ENCODE measurements at regions not wholly inside any gene's neighbourhood (a gene's known extent, or its start where the extent isn't known, plus 50 kb on each side); places are given as distances from the start of the nearest gene placed in this dataset.

DNA sequence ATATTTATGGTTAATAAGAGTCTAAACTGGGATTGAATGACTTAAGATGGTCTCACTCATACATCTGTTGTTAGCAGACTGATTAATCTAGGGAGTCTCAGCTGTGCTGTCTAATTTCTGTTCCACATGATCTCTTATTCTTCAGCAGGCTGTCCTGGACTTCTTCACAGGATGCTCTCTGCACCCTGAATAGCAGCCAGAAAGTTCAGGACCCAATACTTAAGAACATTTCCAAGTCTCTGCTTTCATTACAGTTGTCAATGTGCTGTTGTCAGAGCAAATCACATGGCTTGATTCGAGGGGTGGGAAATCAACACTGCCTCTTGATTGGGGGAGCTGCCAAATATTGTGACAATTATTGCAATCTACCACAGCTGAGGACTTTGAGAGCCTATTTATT, 627.1 kb upstream of the SLC8A1 start:
- DNase-seq: no peak

DNA sequence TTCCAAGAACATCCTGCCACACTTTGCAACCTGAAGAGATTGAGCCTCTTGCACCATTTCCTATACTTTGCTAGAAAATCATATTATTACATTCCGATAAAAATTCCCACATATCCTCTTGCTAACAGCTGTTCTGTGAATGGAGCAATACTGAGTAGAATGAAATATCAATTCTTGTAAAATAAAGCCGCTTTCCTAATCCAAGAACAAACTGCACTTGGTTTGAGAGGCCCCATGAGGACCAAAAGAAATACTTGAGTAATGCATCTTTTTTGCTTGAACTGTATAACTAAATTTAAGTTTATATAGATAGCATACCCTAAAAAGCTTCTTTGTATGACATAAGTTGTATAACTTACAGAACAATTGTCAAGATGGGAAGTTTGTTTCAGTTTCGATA, 632.4 kb upstream of the SLC8A1 start:
- no peak for DNase-seq

DNA sequence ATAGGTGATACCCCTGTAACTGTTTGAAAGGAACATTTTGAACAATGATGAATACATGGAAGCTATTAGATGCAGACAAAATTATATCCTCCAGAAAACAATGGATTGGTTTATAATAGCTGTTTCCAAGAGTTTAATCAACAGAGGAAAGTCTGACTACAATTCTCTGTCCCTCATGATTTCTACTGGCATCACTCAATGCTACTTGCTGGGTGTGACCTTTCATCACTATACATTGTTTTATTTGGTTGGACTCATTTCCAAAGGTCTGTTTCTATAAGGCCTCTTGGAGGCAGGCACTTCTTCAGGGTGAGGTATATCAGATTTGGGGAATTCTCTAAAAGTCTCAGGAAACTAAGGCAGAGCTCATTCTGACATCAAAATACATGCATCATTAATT, 636.1 kb upstream of the SLC8A1 start:
- no peak for DNase-seq

DNA sequence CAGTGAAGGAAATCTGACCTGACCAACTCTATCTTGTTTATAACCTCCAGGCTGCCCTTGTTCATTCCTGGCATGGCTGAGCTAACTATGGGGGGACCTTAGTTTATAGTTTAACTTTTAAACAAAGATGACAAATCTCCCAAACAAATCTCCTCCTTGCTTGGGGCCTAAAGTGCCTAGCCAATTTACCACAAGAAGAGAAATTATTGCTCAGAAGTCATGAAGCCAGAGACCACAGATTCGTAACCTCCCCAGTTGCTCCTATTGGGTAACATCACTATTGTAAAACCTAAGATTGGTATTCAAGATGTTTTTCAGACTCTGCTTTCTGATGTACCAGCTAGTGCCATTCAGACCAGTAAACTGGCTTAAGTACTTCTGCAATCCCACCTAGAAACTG, 649.4 kb upstream of the SLC8A1 start:
- no peak for DNase-seq

DNA sequence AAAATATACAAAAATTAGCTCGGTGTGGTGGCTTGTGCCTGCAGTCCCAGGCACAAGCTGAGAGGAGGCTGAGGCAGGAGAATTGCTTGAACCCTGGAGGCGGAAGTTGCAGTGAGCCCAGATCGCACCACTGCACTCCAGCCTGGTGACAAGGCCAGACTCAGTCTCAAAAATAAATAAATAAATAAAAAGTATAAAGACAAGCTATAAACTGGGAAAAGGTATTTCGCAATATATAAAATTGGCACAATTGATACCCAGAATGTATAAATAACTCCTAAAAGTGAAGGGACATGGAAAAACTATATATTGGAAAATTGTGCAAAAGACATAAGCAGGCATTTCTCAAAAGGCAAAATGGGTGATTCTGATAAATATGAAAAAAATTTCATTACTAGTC, 657.9 kb upstream of the SLC8A1 start:
- DNase-seq: no peak

DNA sequence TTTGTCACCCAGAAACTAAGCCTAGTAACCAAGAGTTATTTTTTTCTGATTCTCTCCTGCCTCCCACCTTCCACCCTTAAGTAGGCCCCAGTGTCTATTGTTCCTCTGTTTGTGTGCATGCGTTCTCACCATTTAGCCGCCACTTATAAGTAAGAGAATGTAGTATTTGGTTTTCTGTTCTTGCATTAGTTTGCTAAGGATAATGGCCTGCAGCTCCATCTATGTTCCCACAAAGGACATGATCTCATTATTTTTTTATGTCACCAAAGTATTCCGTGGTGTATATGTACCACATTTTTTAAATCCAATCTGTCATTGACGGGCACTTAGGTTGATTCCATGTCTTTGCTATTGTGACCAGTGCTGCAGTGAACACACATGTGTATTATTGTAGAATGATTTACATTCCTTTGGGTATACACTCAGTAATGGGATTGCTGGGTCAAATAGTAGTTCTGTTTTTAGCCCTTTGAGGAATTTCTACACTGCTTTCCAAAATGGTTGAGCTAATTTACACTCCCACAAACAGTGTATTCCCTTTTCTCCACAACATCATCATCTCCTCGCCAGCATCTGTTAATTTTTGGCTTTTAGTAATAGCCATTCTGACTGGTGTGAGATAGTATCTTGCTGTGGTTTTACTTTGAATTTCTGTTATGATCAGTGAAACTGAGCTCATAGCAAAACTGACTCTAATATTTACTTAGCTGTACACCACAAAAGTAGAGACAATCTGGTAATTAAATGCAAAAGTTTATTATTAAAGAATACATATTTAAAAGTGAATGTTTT, 660.1 kb upstream of the SLC8A1 start:
- DNase-seq: peak; percentile 56

DNA sequence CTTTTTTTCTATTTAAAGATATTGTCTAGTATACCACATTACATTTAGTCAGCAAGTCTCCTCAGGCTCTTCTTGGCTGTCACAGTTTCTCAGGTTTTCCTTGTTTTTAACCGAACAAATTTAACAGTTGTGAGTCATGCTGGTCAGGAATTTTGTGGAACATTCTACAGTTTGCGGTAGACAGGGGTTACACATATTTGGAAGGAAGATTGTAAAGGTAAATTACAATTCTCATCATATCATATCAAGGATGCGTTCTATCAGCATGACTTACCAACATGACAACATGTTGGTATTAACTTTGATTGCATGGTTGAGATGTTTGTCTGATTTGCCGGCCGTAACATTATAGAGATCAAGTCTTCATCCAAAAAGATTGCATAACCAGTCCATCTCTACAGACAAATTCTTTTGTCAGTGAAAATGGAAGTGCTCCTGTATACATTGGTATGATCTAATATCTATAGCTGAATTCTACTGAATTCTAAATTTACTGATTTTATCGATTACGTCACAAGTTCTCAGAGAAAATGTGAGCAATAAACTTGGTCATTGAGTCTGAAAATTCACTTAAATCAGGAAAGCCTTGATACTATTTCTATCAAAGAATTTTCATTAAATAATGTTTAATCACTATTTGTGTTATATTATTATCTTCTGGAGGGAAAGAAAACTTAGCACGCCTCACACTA, 664.4 kb upstream of the SLC8A1 start:
- DNase-seq: no peak

DNA sequence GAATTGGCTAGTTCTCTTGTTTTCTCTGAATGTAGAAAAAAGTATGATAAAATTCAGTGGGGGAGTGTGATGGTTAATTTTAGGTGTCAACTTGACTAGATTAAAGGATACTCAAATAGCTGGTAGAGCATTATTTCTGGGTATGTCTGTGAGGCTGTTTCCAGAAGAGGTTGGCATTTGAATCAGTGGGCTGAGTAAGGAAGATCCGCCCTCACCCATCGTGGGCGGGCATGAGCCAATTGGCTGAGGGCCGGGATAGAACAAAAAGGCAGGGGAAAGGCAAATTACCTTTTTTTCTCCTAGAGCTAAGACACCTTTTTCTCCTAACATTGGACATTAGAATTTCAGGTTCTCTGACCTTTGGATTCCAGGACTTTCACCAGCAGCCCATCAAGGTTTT, 667.6 kb upstream of the SLC8A1 start:
- no peak for DNase-seq

DNA sequence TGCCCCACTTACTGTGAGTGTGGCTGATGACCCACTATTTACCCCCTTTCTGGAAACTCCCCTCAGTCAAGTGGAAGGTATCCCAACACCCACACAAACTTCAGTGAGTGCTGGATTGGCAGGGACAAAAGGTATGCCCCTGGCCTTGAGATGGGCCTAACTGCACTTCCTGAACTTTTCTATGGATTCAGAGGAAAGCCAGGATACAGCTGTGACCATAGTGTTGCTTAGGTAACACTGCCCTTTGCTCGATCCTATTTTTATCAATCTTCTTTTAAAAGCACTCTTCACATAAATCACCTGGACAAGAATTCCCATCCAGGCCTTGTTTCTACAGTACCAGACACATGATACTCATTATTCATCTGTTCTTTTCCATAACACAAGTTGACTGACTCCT, 671.5 kb upstream of the SLC8A1 start:
- DNase-seq: no peak

DNA sequence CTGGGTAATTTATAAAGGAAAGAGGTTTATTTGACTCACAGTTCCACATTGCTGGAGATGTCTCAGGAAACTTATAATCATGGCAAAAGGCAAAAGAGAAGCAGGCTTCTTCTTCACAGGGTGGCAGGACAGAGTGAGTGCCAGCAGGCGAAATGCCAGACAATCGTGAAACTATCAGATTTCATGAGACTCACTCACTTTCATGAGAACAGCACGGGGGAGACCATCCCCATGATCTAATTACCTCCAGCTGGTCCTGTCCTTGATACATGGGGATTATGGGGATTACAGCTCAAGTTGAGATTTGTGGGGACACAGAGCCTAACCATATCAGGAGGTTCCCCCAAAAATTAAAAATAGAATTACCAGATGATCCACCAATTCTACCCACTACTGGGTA, 675.5 kb upstream of the SLC8A1 start:
- DNase-seq: no peak

DNA sequence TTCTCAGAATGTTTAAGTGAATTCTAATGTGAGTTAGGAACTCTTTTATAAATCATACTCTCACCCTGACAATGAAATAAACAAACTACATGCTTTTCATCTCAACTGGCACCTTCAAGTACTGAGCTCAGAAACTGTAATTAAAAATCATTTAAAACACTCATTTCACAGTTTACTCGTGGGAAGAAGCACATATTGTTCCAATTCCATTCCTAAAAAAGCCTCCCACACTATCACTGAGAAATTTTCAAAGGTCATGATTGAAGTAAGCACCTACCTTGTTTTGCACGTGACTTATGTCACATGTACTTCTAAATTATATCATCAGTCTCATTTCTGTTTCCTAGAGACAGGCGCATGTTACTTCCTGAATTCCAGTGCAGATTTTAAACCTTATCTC, 678.1 kb upstream of the SLC8A1 start:
- peak; percentile 59 for DNase-seq

DNA sequence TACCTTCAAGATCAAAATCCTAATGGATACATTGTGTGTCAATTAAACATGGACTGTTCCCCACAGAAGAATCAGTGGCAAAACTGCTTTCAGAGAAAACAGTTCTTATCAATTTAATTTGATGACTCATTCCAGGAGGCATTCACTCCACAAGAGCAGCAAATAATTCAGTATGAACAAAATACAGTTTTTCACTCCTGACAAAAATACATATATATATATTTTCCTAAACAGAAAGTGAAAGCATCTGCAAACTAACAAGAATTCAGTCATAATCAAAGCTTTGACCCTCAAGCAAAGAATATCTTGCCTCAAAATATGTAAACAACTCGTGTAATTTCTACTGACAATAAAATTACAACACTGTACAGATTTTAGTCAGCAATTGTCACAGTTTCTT, 685.1 kb upstream of the SLC8A1 start:
- DNase-seq: peak; percentile 70

DNA sequence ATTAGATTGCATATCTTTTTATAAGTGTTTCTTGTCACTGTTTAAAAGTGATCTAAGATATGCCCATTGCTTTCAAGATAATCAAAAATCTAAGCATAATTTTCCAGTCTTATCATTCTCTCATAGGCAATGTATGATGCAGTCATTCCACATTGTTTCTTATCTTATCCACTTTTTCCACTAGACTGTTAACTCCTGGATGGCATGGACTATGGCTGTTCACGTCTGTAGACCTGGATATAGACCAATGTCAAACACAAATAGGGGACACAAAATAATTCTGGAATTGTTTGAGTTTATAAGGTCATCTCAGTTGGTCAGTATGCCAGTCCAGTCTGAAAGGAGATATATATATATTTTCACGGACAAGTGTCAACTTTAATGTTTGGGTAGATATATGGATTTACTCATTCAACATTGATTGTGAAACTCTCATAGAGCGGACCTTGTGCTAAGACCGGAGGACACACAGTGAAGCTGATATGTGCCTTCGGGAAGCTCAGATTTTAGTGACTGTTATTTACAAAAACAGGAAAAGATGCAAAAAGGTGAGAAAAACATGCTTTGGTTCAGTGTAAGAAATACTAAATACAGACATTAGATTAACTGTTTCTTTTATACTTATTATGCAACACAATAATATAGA, 689.4 kb upstream of the SLC8A1 start:
- DNase-seq: no peak

DNA sequence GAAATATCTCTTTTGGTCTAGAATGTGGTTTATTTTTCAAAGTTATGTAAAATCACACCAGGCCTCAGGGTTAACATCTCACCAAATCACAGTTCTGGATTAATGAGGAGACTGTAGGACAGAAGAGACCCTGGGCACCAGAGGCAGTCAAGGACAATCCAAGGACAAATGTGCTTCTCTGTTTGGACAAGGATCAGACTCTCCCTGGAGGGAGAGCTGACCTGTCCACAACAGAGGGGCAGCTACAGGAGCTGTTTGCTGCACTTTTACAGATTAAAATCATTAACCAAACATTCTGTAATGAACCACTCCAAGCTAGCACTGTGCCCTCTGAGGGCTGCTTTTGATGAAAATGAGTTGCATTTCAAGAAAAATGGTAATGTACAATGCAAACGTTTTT, 690.6 kb upstream of the SLC8A1 start:
- no peak for DNase-seq

DNA sequence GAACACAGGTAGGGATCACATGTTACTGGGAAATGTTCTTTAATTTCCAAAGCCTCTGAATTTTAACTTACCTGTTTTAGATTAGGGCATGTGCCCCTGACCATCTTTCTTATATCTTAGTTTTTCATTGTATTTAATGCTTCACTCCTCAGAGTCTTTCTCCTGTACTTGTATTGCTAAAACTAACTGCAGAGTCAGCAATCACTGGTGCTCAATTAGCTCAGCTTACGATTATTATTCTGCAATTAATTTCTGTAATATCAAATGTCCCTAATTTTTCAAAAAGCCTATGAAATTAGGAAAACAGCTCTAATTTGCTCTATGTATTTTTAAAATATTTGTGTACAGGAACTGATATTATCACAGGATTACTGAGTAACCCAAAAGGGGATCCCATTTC, 693.2 kb upstream of the SLC8A1 start:
- DNase-seq: no peak

DNA sequence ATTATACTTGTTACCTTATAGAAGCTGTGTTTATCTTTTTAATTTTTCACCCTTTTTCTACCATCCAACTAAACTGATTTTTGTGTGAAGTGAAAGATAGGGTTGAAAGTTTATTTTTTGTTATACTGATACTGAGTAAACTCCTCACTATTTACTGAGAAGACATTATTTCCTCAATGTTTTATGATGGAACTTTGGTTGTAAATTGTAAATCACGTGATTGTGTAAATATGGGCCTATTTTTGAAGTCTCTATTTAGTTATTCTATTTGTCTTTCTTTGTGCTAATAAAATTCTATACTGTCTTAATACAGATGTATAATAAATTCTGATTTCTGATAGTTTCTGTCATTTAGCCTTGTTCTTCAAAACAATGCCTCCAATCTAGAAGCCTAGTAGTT, 697.2 kb upstream of the SLC8A1 start:
- no peak for DNase-seq

DNA sequence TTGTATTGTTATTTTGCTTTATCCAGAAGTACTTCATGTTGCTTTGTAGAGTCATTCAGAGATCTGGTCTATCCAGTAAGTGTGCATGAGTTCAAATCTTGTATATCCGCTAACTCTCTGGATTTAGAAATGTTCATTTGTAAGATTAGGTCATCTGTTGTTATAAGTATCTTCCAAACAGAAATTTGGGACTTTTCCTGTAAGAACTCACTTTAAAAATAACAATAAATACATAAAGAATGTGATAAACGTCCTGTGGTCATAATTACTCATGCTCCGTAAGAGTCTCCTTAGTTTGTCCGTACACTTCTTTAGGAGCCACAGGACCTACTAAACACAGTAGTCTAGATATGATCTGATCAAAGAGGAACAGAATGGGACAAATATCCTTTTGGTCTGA, 699.9 kb upstream of the SLC8A1 start:
- DNase-seq: no peak

DNA sequence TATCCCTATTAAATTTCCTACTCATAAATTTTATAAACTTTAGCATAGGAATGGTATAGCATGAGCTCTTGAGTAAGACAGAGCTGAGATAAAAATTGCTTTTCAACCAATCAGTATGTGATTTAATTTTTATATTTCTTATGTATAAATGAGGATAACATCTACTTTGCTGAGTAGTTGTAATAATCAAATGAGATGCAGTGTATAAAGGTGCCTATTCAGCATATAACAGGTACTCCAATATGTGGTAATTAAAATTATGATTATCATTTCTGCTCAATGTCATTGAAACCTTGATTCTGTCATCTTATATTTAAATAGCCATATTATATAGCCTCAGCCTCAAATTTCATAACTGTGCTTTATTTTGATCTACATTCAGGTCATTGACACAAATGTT, 700.4 kb upstream of the SLC8A1 start:
- DNase-seq: no peak

DNA sequence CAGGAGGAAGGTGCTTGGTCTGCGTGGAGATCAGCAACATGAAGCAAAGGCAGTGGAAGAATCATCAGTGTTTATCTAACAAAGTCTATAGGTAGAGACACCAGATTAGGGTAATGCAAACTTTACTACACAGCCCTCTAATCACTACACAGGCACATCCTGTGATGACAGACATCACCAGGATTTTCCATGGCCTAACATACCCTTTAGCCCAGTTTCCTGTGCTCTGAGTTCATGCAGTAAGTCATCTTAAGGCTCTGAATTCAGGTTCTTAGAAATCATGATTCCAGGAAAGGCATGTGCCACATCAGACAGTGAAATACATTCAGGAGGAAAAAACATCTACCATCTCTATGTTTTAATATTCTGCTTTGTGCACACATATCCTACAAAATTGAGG, 708.5 kb upstream of the SLC8A1 start:
- peak; percentile 48 for DNase-seq

DNA sequence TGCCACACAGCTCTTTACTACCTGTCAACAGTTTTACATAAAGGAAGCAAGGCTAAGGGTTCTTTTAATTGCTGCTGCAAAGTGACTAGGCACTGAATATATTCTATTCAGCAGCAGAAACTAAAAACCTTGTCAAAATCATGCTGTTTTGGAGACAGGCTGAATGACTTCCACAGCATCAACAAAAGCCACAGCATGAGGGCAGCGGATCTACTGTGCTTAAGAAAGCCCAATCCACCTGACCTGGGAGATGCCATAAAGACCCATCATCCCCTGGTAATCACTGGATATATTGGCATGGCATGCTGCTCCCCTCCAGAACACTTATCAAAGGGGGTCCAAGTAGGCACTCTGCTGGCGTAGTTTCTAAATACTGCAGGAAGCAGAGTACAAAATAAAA, 715.1 kb upstream of the SLC8A1 start:
- DNase-seq: no peak

DNA sequence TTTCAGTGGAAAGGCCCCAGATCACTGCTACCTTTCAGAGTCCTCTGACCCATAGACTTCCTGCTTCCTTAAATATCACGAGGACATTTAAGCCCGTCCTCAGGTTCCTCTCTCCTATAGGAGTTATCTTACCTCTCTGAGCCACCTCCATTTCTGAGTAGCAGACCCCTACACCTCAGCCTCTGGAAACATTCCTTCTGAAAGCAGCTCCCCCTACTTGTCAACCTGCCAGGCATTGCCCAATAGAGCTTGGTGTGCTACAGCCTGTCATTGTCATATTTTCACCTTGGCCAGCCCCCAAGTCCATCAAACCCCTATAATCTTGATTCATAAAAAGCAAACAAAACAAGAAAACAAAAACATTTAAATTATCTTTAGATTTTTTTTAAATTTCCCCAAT, 717.9 kb upstream of the SLC8A1 start:
- no peak for DNase-seq

DNA sequence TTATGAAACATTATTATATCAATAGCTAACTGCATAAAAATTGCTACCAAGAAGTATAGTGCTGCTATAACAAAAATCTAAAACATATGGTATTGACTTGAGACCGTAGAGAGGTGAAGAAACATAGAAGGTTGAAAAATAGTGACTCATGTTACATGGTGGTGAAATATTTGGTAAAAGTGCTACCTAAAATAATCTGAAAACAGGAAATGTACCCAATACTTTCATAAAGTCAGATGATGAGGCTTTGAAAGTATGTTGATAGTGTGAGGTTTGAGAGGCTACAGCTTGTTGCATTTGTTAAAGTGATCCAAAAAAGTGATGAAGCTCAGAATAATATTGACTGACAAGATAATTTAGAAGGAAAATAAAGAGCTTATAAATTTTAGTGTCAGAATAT, 718.7 kb upstream of the SLC8A1 start:
- no peak for DNase-seq

DNA sequence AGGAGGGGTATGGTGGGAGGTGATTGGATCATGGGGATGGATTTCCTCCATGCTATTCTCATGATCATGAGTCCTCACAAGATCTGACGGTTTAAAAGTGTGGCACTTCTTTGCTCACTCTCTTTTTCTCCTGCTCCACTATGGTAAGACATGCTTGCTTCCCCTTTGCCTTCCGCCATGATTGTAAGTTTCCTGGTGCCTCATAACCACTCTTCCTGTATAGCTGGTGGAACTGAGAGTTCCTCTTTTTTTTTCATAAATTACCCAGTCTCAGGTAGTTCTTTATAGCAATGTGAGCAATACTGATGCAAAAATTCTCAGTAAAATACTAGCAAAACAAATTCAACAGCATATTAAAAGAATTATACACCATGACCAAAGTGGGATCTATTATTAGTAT, 728.5 kb upstream of the SLC8A1 start:
- DNase-seq: no peak

DNA sequence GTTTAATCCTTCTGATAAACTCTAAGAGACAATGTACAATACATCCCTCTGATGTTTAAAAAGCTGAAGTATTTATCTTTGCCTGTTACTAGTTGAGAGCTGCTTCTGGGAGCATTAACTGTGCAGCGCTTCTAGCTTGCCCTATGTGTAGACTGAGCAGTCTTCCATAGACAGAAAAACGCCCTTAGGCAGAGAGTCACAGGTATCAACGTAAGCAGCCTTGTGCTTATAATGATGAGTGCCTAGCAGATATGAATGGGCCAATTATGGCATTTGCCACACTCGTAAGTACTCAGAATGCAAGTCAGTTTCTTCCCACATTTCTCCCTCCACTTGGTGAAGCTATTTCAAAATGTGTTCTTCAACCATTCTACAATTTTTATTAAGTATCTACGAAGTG, 731.1 kb upstream of the SLC8A1 start:
- DNase-seq: no peak
